ENCODE measurements at regions not wholly inside any gene's neighbourhood (a gene's known extent, or its start where the extent isn't known, plus 50 kb on each side); places are given as distances from the start of the nearest gene placed in this dataset.

DNA sequence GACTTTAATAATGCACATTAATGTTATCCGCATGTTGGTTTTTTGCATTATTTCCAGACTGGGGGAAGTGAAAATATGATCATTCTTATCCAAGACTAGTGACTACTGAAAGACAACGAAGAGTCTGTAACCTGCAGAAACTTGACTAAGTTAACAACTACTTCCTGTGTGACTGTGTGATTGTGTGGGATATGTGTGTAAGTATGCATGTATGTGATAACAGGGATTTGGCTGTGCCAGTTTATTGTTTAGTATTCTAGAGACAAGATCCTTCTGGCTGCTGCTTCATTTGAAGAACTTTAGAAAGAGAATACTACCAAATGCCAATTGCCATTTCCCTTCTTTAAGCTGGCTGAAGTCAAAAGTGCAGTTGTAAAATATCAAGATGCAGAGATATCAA is 375.7 kb upstream of the PRR16 start:
- TF ChIP-seq, protein P1, sequence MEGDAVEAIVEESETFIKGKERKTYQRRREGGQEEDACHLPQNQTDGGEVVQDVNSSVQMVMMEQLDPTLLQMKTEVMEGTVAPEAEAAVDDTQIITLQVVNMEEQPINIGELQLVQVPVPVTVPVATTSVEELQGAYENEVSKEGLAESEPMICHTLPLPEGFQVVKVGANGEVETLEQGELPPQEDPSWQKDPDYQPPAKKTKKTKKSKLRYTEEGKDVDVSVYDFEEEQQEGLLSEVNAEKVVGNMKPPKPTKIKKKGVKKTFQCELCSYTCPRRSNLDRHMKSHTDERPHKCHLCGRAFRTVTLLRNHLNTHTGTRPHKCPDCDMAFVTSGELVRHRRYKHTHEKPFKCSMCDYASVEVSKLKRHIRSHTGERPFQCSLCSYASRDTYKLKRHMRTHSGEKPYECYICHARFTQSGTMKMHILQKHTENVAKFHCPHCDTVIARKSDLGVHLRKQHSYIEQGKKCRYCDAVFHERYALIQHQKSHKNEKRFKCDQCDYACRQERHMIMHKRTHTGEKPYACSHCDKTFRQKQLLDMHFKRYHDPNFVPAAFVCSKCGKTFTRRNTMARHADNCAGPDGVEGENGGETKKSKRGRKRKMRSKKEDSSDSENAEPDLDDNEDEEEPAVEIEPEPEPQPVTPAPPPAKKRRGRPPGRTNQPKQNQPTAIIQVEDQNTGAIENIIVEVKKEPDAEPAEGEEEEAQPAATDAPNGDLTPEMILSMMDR (IDR thresholded peaks at IDR 0.05; ENCODE audit: extremely low read depth, low read depth, low read length), result no peak
- no peaks in the 10 kb centered on the region for H3K9me3 ChIP-seq (ENCODE audit: low read depth, low read length)
- H4K20me1 ChIP-seq (ENCODE audit: insufficient read depth, low read length), result no peaks in the 10 kb centered on the region
- H3K4me2 ChIP-seq (ENCODE audit: insufficient read depth, low read length), result no peak overlapping the region
- peak; percentile 32 for DNase-seq (ENCODE audit: insufficient read length, low spot score, missing footprints)
- no peaks in the 10 kb centered on the region for H3K27me3 ChIP-seq (ENCODE audit: insufficient read depth, low read length)
- H2AFZ ChIP-seq (ENCODE audit: low read length), result no peak overlapping the region
- H3K4me1 ChIP-seq (ENCODE audit: insufficient read depth, low read length), result no peaks in the 10 kb centered on the region
- H3K27ac ChIP-seq (ENCODE audit: low read depth, low read length), result no peak overlapping the region
- H3K79me2 ChIP-seq (ENCODE audit: insufficient read depth, low read length), result no peaks in the 10 kb centered on the region
- H3K36me3 ChIP-seq (ENCODE audit: insufficient read depth, low read length), result no peaks in the 10 kb centered on the region
- H3K4me3 ChIP-seq (ENCODE audit: insufficient read depth, low read length), result no peak overlapping the region

DNA sequence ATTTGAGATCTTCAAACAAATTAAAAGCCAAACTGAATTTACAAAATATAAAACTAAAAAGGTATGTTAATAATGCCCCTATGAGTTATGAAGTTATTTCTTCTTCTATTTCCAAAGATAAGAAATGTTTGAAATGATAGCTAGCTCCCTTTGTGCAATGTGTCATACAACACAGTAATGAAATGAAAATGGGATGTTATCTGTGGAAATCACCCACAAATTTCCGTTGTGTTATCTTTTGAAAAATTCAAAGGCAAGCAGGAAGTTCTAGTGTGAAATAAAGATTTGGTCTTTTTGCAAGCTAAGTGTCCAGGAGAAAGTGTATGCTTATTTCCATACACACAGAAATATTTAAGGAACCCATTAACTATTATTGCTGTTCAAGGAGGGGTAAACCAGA is 375.3 kb upstream of the PRR16 start:
- no peak for DNase-seq (ENCODE audit: insufficient read length, low spot score, missing footprints)
- H3K9me3 ChIP-seq (ENCODE audit: low read depth, low read length), result no peaks in the 10 kb centered on the region

DNA sequence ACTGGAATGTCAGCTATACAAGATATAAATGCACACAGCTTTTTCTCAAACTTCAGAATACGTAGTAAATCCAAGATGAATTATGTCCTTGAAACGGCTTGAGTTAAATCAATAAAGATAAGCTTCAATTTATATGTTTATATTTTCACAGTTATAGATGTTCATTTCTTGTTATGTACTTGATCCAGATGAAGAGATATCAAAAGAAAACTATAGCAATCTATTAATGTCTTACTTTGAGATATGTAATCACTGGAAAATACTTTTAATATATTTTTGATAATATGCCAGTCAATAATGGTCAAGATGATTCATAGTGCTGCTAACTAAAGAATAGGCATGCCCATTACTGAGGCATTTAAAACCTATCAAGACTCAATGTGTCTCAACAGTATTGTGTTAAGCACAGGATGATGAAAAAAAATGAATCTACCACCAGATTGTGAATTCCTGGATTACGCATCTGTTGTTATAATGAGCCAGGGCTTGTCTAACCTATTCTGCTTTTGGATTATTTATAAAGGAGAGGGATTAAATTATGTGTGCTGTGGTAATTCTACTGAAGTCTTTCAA is 372.6 kb upstream of the PRR16 start:
- H2AFZ ChIP-seq (ENCODE audit: low read length), result no peak overlapping the region
- no peaks in the 10 kb centered on the region for H3K4me1 ChIP-seq (ENCODE audit: insufficient read depth, low read length)
- no peak overlapping the region for H3K4me2 ChIP-seq (ENCODE audit: insufficient read depth, low read length)
- peak; percentile 5 for DNase-seq (ENCODE audit: insufficient read length, low spot score, missing footprints)
- H3K27me3 ChIP-seq (ENCODE audit: insufficient read depth, low read length), result no peaks in the 10 kb centered on the region
- TF ChIP-seq, protein P1 (IDR thresholded peaks at IDR 0.05; ENCODE audit: extremely low read depth, low read depth, low read length), result no peak
- no peak overlapping the region for H3K4me3 ChIP-seq (ENCODE audit: insufficient read depth, low read length)
- H3K36me3 ChIP-seq (ENCODE audit: insufficient read depth, low read length), result no peaks in the 10 kb centered on the region
- H4K20me1 ChIP-seq (ENCODE audit: insufficient read depth, low read length), result no peaks in the 10 kb centered on the region
- H3K9me3 ChIP-seq (ENCODE audit: low read depth, low read length), result no peaks in the 10 kb centered on the region
- no peaks in the 10 kb centered on the region for H3K79me2 ChIP-seq (ENCODE audit: insufficient read depth, low read length)
- no peak overlapping the region for H3K27ac ChIP-seq (ENCODE audit: low read depth, low read length)

More for the DNA sequence above, 375.3 kb upstream of the PRR16 start:
- Histone ChIP-seq H3K27me3 (ENCODE audit: insufficient read depth, low read length) (no peaks in the 10 kb centered on the region), H3K4me3 (ENCODE audit: insufficient read depth, low read length) (no peak overlapping the region), H3K36me3 (ENCODE audit: insufficient read depth, low read length) (no peaks in the 10 kb centered on the region), H4K20me1 (ENCODE audit: insufficient read depth, low read length) (no peaks in the 10 kb centered on the region), H3K4me1 (ENCODE audit: insufficient read depth, low read length) (no peaks in the 10 kb centered on the region), H3K27ac (ENCODE audit: low read depth, low read length) (no peak overlapping the region), H3K4me2 (ENCODE audit: insufficient read depth, low read length) (no peak overlapping the region), H2AFZ (ENCODE audit: low read length) (no peak overlapping the region), H3K79me2 (ENCODE audit: insufficient read depth, low read length) (no peaks in the 10 kb centered on the region)
- TF ChIP-seq, protein P1 (IDR thresholded peaks at IDR 0.05; ENCODE audit: extremely low read depth, low read depth, low read length), result no peak

DNA sequence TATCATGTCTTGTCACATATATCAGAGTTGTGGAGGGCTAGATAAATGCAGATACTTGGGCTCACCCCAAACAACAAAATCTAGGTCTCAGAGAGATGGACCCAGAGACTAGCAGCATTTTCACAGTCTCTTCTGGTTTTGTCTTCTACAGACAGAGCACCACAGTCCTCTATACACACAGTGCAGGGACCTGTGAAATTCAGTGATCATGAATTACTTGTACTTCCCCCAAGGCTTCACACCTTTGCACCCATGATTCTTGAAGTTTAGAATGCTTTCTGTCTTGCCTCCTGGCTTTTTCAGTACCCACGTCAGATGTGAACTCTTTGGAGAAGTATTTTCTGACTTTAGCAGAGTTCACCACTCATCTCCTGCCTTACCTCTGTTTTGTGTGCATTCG is 371.5 kb upstream of the PRR16 start:
- no peaks in the 10 kb centered on the region for H3K79me2 ChIP-seq (ENCODE audit: insufficient read depth, low read length)
- no peaks in the 10 kb centered on the region for H3K9me3 ChIP-seq (ENCODE audit: low read depth, low read length)
- no peak overlapping the region for H3K4me3 ChIP-seq (ENCODE audit: insufficient read depth, low read length)
- no peaks in the 10 kb centered on the region for H4K20me1 ChIP-seq (ENCODE audit: insufficient read depth, low read length)
- H3K4me1 ChIP-seq (ENCODE audit: insufficient read depth, low read length), result no peaks in the 10 kb centered on the region
- no peaks in the 10 kb centered on the region for H3K36me3 ChIP-seq (ENCODE audit: insufficient read depth, low read length)
- no peak overlapping the region for H3K27ac ChIP-seq (ENCODE audit: low read depth, low read length)
- TF ChIP-seq, protein P1 (IDR thresholded peaks at IDR 0.05; ENCODE audit: extremely low read depth, low read depth, low read length), result no peak
- H3K27me3 ChIP-seq (ENCODE audit: insufficient read depth, low read length), result no peaks in the 10 kb centered on the region
- H2AFZ ChIP-seq (ENCODE audit: low read length), result peak overlapping the region; percentile 35
- H3K4me2 ChIP-seq (ENCODE audit: insufficient read depth, low read length), result no peak overlapping the region
- no peak for DNase-seq (ENCODE audit: insufficient read length, low spot score, missing footprints)
